ENCODE measurements at regions not wholly inside any gene's neighbourhood (a gene's known extent, or its start where the extent isn't known, plus 50 kb on each side); places are given as distances from the start of the nearest gene placed in this dataset.
"Not testable (repeated sequence)": the region's sequence is repeated elsewhere in the genome, so short reads cannot be mapped to it uniquely, and the experiment has no call there.

DNA sequence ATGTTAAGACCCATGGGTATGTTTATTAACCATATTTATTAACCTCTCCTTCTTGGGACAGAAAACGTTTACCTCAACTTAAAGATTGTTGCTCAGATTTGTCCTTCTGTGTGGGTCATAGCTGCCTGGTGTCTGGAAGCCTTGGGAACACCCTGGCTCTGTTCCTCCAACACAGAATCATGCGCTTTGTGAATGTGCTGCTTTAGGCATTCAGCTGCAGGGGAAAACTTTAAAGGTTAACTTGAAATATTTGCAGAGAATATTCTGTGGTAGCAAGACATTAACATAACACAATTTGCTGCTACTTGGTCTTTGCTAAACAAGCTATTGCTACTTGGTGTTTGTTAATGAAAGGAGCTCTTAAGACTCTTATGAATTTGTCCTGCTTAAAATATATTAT lies 50.5 kb upstream of the THOC3 start:
- DNase-seq (ENCODE audit: low read depth in 2 of 3, low spot score in 1 of 3), result not testable (repeated sequence)

- DNase-seq (ENCODE audit: low read depth in 2 of 3, low spot score in 1 of 3), result not testable (repeated sequence)
These were observed 52.7 kb upstream of the THOC3 start for GRCh38 chr5:176020852-176021251.

DNA sequence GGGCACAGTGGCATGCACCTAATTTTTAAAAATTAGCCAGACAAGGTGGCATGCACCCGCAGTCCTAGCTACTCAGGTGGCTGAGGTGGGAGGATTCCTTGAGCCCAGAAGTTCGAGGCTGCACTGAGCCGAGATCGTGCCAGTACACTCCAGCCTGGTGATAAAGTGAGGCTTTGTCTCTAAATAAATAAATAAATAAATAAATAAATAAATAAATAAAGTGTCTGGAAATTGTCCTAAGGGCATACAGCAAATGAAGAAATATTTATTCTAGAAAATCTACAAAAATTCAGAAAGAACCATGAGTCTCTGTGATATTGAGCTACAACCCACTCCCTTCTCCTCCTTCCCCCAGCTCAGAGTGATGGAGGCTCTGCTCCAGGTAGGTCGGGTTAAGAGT lies 55.4 kb upstream of the THOC3 start:
- not testable (repeated sequence) for DNase-seq (ENCODE audit: low read depth in 2 of 3, low spot score in 1 of 3)

DNA sequence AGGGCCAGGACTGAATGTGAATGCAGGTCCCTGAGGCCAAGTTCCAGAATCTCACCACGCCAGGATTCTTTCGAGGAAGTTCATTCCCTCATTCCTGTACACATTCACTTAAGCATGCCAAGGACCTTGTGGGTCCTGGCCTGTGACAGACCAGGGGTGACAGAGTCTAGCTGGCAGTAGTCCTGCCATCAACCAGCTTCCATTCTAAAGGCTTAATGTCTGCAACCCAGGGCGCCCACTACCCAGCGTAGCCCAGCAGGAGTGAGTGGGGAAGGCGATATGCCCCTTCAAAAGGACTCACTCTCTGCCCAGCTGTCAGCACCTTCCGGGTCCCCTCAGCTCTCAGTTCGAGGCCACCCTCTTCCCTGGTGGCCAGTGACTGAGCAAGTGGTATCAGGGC lies 61.3 kb upstream of the THOC3 start:
- DNase-seq (ENCODE audit: low read depth in 2 of 3, low spot score in 1 of 3), result not testable (repeated sequence)

DNA sequence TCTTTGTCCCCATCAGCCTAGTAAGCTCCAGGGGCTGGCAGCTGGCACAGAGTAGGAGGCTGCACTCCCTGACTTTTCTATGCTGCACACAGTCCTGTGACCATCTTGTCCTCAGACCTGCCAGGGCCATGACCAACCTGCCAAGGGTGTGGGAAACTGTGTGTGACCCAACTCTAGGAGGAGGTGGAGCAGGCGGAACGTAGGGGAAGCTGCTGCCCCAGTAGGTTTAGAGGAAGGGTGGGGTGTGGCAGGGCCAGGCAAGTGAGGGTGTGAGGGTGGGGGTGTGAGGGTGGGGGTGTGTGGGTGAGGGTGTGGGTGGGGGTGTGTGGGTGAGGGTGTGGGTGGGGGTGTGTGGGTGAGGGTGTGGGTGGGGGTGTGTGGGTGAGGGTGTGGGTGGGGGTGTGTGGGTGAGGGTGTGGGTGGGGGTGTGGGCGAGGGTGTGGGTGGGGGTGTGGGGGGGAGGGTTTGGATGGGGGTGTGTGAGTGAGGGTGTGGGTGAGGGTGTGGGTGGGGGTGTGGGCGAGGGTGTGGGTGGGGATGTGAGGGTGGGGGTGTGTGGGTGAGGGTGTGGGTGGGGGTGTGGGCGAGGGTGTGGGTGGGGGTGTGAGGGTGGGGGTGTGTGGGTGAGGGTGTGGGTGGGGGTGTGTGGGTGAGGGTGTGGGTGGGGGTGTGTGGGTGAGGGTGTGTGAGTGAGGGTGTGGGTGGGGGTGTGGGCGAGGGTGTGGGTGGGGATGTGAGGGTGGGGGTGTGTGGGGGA lies 62.4 kb upstream of the THOC3 start:
- not testable (repeated sequence) for DNase-seq (ENCODE audit: low read depth in 2 of 3, low spot score in 1 of 3)

GRCh38 chr5:176031118-176031510 lies 63.0 kb upstream of the THOC3 start:
- DNase-seq (ENCODE audit: low read depth in 2 of 3, low spot score in 1 of 3), result not testable (repeated sequence)

DNA sequence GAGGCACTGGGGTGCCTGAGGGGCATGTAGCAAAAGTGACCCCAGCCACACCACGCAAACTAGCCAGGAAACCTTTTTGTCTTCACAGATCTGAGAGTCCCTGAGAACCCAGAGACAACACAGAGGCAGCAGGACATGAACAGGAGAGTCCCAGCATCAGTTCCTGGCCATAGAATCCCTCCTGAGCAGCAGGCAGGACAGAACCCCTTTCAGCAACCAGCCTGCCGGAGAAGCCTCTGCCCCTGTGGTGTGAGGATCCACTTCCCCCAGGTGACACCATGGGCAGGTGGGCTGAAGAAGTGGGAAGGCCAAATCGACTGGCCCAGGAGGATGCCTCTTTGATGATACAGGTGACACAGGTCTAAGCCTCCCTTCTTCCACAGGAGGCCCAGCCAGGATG lies 65.1 kb upstream of the THOC3 start:
- DNase-seq (ENCODE audit: low read depth in 2 of 3, low spot score in 1 of 3), result not testable (repeated sequence)

DNA sequence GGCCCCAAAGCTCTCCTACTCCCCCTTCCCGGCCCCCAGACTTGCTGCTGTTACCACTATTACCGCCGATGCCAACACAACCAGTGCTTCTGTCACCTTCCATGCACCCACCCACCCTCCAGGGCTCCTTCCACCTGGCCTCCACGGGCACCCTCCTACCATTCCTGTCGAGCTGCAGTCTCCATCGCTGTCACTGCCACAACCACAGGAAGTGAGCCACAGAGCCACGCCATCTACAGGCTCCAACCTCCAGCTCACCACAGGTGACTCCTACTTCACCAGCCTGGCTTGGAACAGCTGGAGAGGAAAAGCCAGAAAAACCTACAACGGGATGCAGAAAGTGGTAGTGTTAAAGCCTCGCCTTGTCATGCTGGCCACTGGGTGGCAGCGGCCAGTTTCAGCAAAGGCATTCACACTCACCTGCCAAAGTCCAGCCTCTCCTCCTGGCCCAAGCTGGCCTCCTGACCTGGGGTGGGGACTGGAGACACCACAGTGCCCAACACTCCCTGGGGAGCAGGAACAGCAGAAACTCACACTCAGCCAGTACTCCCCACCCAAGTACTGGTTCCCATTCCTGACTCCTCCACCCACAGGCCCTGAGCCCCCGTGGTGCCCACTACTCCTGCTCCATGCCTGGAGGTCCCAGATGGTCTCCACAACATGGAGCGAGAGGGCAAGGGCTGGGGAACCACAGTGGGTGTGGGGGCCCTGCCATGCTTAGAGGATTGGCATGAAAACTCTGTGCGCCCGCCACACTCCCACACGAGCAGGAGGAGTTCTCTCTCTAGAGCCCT lies 66.5 kb upstream of the THOC3 start:
- DNase-seq (ENCODE audit: low read depth in 2 of 3, low spot score in 1 of 3), result not testable (repeated sequence)

DNA sequence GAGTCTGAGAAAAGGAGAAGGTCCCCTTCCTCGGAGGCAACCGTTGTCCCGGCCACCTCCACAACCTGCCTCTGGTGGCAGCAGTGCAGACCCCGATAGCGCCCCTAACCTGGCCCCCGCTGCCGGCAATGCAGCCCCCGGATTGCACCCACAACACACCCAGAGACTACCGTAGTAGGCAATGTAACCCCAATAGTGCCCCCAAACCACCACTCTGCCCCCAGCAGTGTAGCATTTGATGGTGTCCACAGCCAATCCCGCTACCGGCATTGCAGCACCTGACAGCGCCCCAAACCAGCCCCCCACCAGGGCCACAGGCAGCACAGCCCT lies 67.1 kb upstream of the THOC3 start:
- not testable (repeated sequence) for DNase-seq (ENCODE audit: low read depth in 2 of 3, low spot score in 1 of 3)

DNA sequence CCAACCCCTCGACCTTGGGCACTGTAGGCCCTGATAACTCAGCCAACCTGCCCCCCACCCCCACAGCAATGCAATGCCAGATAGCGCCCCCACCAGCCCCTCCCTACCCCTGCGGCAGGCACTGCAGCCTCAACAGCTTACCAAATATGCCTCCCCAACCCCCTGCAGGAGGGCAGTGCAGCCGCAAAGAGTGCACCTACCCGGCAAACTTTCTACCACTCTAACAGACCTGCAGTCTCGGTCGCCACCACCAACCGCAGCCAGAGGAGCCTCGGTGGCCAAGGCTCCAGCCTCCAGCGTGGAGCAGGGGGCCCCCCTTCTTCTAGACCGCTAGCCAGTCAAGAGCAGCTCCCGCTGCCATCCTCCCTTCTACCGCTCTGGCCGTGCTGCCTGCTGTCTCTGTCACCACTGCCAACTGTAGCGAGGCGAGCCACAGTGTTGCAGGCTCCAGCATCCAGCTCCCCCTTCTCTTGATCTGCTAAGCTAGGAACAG lies 67.7 kb upstream of the THOC3 start:
- DNase-seq (ENCODE audit: low read depth in 2 of 3, low spot score in 1 of 3), result not testable (repeated sequence)

DNA sequence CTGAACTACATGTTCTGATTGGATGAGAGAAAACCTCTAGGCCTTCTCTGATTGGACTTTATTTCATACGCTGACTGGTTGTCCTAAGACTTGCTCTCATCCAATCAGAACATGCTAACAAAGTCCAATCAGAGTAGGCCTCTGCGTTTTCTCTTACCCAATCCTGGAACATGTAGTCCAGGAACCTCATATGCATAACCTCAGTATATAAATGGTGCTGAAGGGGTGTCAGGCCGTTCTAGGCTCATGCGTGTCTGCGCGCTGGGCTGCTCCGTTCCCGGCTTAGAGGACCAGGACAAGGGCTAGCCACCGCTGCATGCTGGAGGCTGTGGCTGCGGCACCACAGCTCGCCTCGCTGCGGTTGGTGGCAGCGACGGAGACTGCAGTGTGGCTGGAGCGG lies 68.3 kb upstream of the THOC3 start:
- DNase-seq (ENCODE audit: low read depth in 2 of 3, low spot score in 1 of 3), result not testable (repeated sequence)

DNA sequence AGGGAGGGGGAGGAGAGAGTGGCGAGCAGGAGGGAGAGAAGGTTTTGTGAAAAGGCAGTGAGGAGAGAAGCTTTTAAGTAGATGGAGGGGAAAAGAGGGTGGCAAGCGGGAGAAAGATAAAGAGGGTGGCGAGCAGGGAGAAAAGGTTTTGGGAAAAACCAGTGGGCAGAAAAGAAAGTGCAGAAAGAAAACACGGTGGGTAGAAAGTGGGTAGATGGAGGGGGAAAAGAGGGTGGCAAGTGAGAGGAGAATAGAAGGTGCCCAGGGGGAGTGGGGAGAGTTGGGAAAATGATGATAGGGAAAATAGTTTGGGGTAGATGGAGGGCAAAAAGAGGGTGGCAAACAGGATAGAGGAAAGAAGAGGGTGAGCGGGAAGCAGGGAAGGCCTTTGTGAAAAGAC lies 69.1 kb upstream of the THOC3 start:
- DNase-seq (ENCODE audit: low read depth in 2 of 3, low spot score in 1 of 3), result not testable (repeated sequence)

GRCh38 chr5:176040105-176040801 lies 72.1 kb upstream of the THOC3 start:
- not testable (repeated sequence) for DNase-seq (ENCODE audit: low read depth in 2 of 3, low spot score in 1 of 3)

- not testable (repeated sequence) for DNase-seq (ENCODE audit: low read depth in 2 of 3, low spot score in 1 of 3)
These were observed 73.3 kb upstream of the THOC3 start for GRCh38 chr5:176041248-176041994.

DNA sequence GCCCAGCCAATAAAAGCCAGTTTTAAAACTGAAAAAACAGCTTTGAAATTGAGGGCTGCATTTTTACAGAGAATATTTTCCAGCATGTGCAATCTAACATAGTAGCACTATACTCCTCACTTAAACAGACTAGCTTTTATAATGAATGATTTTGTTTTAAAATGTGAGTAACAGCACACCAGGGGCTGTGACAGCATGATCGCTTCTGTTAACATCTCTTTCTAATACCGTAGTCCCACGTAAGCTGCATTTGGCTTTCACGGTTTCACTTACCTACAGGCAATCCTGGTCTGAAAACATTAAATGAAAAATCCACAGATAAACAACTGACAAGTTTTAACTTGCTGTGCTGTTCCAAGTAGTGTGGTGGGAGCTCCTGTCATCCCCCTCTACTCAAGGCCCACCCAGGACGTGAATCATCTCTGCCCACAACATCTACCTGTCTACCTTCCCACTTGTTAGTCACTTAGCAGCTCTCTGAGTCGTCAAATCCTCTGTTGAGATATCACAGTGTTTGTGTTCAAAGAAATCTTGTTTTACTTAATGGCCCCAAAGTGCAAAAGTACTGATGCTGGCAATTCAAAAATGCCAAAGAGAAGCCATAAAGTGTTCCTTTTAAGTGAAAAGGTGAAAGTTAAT lies 74.0 kb upstream of the THOC3 start:
- not testable (repeated sequence) for DNase-seq (ENCODE audit: low read depth in 2 of 3, low spot score in 1 of 3)

- DNase-seq (ENCODE audit: low read depth in 2 of 3, low spot score in 1 of 3), result not testable (repeated sequence)
These were observed 75.2 kb upstream of the THOC3 start for GRCh38 chr5:176043252-176043829.

DNA sequence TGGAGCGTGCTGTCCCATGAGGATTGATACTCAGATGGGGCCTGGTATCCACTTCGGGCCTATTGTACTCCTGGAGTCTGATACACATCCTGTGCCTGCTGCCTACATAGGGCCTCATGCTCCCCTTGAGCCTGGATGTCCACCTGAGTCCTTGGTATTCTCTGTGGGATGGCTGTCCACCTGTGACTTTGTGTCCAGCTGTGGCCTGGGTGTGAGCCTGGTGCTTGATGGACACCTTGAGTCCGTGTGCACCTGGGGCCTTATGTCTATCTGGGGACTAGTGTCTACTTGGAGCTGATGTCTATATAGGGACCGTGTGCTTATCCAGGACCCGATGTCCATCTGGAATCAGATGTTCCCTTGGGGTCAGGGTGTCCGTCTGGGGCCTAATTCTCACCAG lies 75.9 kb upstream of the THOC3 start:
- DNase-seq (ENCODE audit: low read depth in 2 of 3, low spot score in 1 of 3), result not testable (repeated sequence)

- not testable (repeated sequence) for DNase-seq (ENCODE audit: low read depth in 2 of 3, low spot score in 1 of 3)
These were observed 76.3 kb upstream of the THOC3 start for GRCh38 chr5:176044431-176044830.

GRCh38 chr5:176045442-176045841 lies 77.3 kb upstream of the THOC3 start:
- DNase-seq (ENCODE audit: low read depth in 2 of 3, low spot score in 1 of 3), result not testable (repeated sequence)

GRCh38 chr5:176048671-176049070 lies 80.6 kb upstream of the THOC3 start:
- DNase-seq (ENCODE audit: low read depth in 2 of 3, low spot score in 1 of 3), result not testable (repeated sequence)

Data from stimulated activated CD4-positive, alpha-beta T cell treated with anti-CD3 and anti-CD28 coated beads, Interleukin-12 subunit alpha, Interleukin-12 subunit beta, amount 100 ng/mL, for 48 hours (primary cell).